ENCODE measurements at regions not wholly inside any gene's neighbourhood (a gene's known extent, or its start where the extent isn't known, plus 50 kb on each side); places are given as distances from the start of the nearest gene placed in this dataset.

DNA sequence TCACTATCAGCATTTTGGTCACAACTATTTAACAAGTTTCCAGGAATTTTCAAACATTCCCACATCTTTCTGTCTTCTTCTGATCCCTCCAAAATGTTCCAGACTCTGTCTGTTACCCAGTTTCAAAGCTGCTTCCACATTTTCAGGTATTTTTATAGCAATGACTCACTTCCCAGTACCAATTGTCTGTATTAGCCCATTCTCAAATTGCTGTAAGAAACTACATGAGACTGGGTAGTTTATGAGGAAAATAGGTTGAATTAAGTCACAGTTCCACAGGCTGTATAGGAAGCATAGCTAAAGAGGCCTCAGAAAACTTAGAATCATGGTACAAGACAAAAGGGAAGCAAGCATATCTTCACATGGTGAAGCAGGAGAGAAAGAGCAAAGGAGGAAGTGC lies 475.0 kb upstream of the PCDH7 start:
- Histone ChIP-seq H3K4me3 (no peak overlapping the region), H3K27me3 (no peaks in the 10 kb centered on the region), H3K27ac (no peak overlapping the region), H3K4me1 (ENCODE audit: low read depth) (no peaks in the 10 kb centered on the region), H3K9me3 (ENCODE audit: low read depth) (no peaks in the 10 kb centered on the region), H3K36me3 (no peaks in the 10 kb centered on the region)
- DNase-seq (ENCODE audit: low read depth in 1 of 2, low spot score in 1 of 2): no peak
- TF ChIP-seq, protein P1, sequence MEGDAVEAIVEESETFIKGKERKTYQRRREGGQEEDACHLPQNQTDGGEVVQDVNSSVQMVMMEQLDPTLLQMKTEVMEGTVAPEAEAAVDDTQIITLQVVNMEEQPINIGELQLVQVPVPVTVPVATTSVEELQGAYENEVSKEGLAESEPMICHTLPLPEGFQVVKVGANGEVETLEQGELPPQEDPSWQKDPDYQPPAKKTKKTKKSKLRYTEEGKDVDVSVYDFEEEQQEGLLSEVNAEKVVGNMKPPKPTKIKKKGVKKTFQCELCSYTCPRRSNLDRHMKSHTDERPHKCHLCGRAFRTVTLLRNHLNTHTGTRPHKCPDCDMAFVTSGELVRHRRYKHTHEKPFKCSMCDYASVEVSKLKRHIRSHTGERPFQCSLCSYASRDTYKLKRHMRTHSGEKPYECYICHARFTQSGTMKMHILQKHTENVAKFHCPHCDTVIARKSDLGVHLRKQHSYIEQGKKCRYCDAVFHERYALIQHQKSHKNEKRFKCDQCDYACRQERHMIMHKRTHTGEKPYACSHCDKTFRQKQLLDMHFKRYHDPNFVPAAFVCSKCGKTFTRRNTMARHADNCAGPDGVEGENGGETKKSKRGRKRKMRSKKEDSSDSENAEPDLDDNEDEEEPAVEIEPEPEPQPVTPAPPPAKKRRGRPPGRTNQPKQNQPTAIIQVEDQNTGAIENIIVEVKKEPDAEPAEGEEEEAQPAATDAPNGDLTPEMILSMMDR (IDR thresholded peaks at IDR 0.05; ENCODE audit: low read depth, low read length): no peak

GRCh38 chr4:30256116-30256832 lies 463.9 kb upstream of the PCDH7 start:
- peak in 1 of 2 donors; percentile 2 for DNase-seq (ENCODE audit: low read depth in 1 of 2, low spot score in 1 of 2)
- H3K9me3 ChIP-seq (ENCODE audit: low read depth): no peaks in the 10 kb centered on the region
- H3K36me3 ChIP-seq: no peaks in the 10 kb centered on the region
- H3K27me3 ChIP-seq: no peaks in the 10 kb centered on the region
- peaks cover 3% of the 10 kb centered on the region for H3K4me1 ChIP-seq (ENCODE audit: low read depth)
- TF ChIP-seq, protein P1 (IDR thresholded peaks at IDR 0.05; ENCODE audit: low read depth, low read length): no peak
- H3K4me3 ChIP-seq: no peak overlapping the region
- H3K27ac ChIP-seq: no peak overlapping the region

- TF ChIP-seq, protein P1 (IDR thresholded peaks at IDR 0.05; ENCODE audit: low read depth, low read length): no peak
- Histone ChIP-seq H3K27ac (no peak overlapping the region), H3K4me3 (no peak overlapping the region), H3K9me3 (ENCODE audit: low read depth) (no peaks in the 10 kb centered on the region), H3K4me1 (ENCODE audit: low read depth) (peaks cover 3% of the 10 kb centered on the region), H3K36me3 (no peaks in the 10 kb centered on the region), H3K27me3 (no peaks in the 10 kb centered on the region)
- no peak for DNase-seq (ENCODE audit: low read depth in 1 of 2, low spot score in 1 of 2)
These were observed 461.2 kb upstream of the PCDH7 start for GRCh38 chr4:30258949-30259348.

GRCh38 chr4:30262379-30262778 lies 457.8 kb upstream of the PCDH7 start:
- H3K27me3 ChIP-seq: no peaks in the 10 kb centered on the region
- H3K27ac ChIP-seq: no peak overlapping the region
- H3K4me3 ChIP-seq: no peak overlapping the region
- TF ChIP-seq, protein P1 (IDR thresholded peaks at IDR 0.05; ENCODE audit: low read depth, low read length): no peak
- no peaks in the 10 kb centered on the region for H3K36me3 ChIP-seq
- no peak for DNase-seq (ENCODE audit: low read depth in 1 of 2, low spot score in 1 of 2)
- H3K4me1 ChIP-seq (ENCODE audit: low read depth): no peaks in the 10 kb centered on the region
- no peaks in the 10 kb centered on the region for H3K9me3 ChIP-seq (ENCODE audit: low read depth)

DNA sequence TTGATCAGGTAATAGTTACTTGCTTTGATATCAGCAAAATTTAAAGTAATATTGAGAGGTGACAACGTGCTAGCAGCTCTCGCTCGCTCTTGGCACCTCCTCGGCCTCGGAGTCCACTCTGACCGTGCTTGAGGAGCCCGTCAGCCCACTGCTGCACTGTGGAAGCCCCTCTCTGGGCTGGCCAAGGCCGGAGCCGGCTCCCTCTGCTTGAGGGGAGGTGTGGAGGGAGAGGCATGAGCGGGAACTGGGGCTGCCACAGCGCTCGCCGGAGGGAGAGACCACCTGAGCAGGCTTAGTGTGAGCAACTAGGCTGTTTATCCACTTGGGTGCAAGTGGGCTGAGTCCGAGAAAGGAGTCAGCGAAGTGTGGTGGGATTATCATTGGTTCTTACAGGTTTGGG lies 455.7 kb upstream of the PCDH7 start:
- Histone ChIP-seq H3K4me1 (ENCODE audit: low read depth) (no peaks in the 10 kb centered on the region), H3K36me3 (no peaks in the 10 kb centered on the region), H3K4me3 (no peak overlapping the region), H3K9me3 (ENCODE audit: low read depth) (no peaks in the 10 kb centered on the region), H3K27ac (no peak overlapping the region), H3K27me3 (no peaks in the 10 kb centered on the region)
- TF ChIP-seq, protein P1 (IDR thresholded peaks at IDR 0.05; ENCODE audit: low read depth, low read length): no peak
- DNase-seq (ENCODE audit: low read depth in 1 of 2, low spot score in 1 of 2): no peak
